GM21367 (cell line): ENCODE measurements at regions not wholly inside any gene's neighbourhood (a gene's known extent, or its start where the extent isn't known, plus 50 kb on each side); places are given as distances from the start of the nearest gene placed in this dataset.
"Not testable (repeated sequence)": the region's sequence is repeated elsewhere in the genome, so short reads cannot be mapped to it uniquely, and the experiment has no call there.

Experiments used
- ATAC-seq: cut with Tn5 transposase; IDR thresholded peaks from one replicate; pipeline ENCODE4 v1.9.1; 2021; ENCODE audit not compliant: unreplicated experiment

GRCh38 chr1:103353391-103353790 lies 172.1 kb upstream of the RNPC3 start:
- no peak for ATAC-seq

GRCh38 chr1:103348136-103348535 lies 177.4 kb upstream of the RNPC3 start:
- ATAC-seq: no peak

DNA sequence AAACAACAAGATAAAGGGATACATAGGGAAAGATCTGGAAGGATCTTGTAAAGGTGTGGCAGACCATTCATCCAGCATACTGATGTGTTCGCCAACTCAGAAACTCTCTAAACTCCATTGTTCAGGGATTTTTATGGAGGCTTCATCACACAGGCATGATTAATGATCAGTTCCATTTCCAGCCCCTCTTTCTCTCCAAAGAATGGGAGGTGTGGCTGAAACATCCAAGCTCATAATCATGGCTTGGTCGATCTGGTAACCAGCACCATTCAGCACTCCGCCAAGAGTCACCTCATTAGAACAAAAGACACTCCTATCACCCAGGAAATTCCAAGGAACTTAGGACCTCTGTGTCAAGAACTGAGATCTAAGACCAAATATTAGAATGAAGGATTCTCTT lies 180.6 kb upstream of the RNPC3 start:
- ATAC-seq: no peak

DNA sequence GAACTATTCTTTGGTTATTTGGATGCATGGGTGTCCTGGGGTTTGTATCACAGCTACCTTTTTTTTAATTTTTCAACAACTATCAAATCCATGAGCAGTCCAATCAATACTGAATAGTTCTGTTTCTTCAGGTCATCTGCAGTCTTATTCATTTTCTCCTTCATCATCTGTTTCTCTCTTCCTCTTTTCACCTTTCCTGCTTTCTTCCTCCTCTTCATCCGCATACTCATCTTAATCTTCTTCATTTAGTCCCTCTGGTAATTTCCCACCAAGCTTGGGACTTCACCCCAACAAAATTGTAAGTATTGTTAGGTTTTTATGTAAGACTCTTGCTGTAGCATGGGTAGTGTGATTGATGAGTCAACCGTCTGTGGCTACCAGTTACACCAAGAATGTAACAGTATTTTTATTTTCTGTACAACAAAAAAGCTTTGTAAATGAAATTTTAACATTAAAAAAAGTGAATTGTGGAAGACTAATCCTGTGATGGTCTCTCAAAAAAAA lies 184.1 kb upstream of the RNPC3 start:
- ATAC-seq: no peak

DNA sequence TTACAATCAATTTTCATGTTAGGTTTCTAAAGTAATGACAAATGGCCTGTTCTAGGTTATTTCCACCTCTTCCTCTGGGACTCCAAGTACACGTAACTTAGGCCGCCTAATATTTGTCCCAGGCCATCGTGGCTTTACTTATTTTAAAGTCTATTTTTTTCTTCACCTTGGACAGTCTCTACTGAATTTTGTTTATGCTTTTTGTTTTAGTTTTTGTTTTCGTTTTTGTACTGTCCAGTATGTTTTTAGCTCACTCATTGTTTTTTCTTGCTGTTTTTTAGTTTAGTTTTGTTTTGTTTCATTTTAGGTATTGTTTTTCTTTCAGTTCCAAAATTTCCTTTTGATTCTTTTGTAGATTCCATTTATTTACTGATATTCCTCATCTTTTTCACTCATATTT lies 187.7 kb upstream of the RNPC3 start:
- no peak for ATAC-seq

GRCh38 chr1:103336408-103336807 lies 189.1 kb upstream of the RNPC3 start:
- no peak for ATAC-seq

DNA sequence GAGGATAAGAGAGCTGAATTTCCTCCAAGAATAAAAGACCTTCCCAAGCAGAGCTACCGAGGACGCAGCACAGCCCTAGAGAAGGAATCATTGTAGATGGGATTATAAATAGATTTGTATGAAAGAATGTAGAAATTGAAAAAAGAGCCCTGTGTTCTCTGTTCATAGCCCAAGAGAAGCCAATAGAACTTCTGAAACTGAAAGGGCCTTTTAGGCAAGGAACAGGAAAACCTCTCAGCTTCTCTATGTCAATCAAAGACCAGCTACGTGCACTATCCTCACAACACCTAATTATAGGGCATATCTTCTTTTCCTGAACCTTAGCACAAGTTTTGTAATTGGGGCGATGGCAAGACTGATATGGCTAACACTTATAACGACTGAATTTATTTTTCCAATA lies 192.4 kb upstream of the RNPC3 start:
- ATAC-seq: peak; percentile 85

- no peak for ATAC-seq
These were observed 198.3 kb upstream of the RNPC3 start for GRCh38 chr1:103327054-103327719.

- ATAC-seq: no peak
These were observed 198.9 kb upstream of the RNPC3 start for GRCh38 chr1:103326595-103326994.

GRCh38 chr1:103309786-103310185 lies 201.5 kb upstream of the COL11A1 start:
- no peak for ATAC-seq

- no peak for ATAC-seq
These were observed 199.4 kb upstream of the COL11A1 start for GRCh38 chr1:103307751-103308150.

DNA sequence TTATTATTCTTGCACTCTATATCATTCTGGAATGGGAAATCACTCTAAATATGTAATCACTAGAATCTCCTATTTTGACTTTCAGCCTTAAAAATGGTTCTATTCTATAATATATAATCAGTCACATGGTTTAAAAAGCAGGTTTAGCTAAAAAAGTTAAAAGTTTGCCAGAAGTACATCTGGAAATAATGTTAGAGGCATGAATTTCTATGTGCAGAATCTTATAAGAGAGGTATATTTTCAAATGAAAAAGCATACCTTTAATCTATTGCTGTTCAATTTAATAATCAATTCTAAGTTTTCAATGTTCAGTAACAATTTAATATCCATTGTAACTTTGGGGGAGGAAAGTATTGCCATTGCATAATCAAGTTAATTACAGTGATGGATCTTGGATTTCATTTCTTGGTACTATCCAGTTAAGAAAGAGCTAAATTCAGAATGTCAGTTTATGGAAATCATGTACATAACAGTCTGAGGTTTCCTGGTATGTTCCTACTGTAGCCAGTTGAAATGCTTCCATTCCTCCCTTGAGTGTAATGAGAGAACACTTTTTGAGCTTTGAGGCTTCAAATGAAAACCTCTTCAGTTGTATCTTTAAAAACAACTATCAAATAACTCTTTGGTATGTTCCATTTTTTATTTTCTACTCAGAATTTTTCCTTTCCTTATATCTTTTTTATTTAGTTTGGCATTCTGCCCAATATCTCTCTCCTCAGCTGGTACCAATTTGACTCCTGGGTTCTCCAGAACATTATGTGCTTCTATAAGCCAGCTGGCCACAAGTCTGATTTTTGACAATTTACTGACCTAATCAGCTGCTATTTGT lies 175.7 kb upstream of the COL11A1 start:
- no peak for ATAC-seq

DNA sequence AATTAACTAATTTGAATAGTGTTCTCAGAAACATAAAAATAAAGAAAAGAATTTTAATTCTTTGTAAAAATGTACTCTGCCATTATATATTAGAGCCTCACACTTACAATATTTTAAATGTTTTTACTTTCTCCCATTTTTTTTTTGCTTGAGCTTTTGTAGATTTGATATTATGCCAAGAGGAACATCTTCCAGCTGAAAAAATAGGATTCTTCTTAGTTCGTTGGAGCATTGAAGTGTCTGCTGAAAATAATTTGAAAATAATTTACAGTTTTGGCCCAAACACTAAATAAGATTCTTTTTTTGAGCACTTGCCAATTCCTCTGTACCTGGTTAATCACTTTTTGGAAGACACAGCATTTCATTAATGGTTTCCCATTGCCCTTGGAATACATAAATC lies 175.0 kb upstream of the COL11A1 start:
- no peak for ATAC-seq

GRCh38 chr1:103275725-103276124 lies 167.4 kb upstream of the COL11A1 start:
- ATAC-seq: no peak

- ATAC-seq: no peak
These were observed 166.6 kb upstream of the COL11A1 start for GRCh38 chr1:103274886-103275285.

DNA sequence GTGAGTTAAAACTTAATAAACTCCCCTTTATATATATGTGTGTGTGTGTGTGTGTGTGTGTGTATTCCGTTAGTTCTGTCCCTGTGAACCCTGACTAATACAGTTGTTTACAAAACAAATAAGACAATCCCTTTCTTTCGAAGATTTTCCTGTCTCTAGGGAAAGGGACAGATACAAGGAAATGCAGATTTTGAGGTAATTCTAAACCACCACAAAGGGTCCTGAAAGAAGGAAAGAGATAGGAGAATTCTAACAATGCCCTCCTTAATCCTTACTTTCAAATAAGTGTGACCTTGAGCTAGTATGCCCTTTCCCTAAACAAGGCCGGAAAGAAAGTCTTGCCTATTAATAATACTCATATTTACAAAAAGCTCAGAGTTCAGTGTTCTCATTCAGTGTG lies 164.8 kb upstream of the COL11A1 start:
- ATAC-seq: no peak

DNA sequence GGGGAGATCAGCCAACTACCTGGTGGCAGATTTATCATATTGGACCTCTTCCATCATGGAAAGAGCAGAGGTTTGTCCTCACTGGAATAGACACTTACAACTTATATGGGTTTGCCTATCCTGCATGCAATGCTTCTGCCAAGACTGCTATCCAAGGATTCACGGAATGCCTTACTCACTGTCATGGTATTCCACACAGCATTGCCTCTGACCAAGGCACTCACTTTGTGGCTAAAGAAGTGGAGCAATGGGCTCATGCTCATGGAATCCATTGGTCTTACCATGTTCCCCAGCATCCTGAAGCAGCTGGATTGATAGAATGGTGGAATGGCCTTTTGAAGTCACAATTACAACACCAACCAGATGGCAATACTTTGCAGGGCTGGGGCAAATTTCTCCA lies 163.1 kb upstream of the COL11A1 start:
- not testable (repeated sequence) for ATAC-seq

- ATAC-seq: no peak
These were observed 159.6 kb upstream of the COL11A1 start for GRCh38 chr1:103267893-103268292.

GRCh38 chr1:103267266-103267665 lies 158.9 kb upstream of the COL11A1 start:
- no peak for ATAC-seq

- ATAC-seq: no peak
These were observed 157.7 kb upstream of the COL11A1 start for GRCh38 chr1:103266036-103266435.

DNA sequence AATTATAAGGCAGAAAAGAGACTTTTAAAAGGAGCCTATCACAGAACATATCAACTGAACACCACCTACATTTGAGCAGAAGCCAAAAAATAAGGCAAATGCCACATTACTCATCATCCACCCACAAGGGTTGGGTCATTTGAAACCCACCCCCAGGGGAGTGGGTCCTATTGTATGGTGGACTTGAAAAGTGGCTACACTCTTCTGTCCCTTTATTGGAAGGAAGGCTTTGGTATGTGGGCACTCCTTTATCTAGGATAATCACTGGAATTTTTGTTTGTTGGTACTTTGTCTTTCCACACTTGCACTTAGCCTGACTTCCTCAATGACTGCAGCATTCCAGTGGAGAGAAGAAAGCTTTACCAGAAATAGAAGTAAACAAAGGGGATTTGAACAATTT lies 157.2 kb upstream of the COL11A1 start:
- no peak for ATAC-seq

DNA sequence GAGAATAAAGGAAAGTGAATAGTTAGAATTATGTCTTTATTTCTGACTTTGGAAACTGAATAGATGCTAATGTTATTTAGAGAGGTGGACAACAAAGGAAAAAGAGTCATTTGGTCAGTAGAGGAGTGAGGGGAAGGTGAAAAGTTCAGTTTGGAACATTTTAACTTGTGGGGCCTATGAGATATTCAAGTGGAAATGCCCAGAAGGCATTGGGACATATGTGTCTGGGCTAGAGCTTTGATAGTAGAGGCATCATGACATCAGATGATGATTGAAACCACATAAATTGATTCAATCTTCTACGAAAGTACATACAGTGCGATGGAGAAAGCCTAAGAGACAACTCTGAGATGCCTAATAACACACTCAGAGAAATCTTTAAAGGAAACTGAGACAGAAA lies 151.7 kb upstream of the COL11A1 start:
- ATAC-seq: no peak
